NCI-H146 treated with DMSO at 0.1 percent for 48 hours (cell line): ENCODE measurements at regions not wholly inside any gene's neighbourhood (a gene's known extent, or its start where the extent isn't known, plus 50 kb on each side); places are given as distances from the start of the nearest gene placed in this dataset.
"Not testable (repeated sequence)": the region's sequence is repeated elsewhere in the genome, so short reads cannot be mapped to it uniquely, and the experiment has no call there.

Source experiments
- DNase-seq: peaks from one replicate; lab custom pipeline; 2025; ENCODE audit not compliant: unreplicated experiment; lab: John Stamatoyannopoulos, UW

DNA sequence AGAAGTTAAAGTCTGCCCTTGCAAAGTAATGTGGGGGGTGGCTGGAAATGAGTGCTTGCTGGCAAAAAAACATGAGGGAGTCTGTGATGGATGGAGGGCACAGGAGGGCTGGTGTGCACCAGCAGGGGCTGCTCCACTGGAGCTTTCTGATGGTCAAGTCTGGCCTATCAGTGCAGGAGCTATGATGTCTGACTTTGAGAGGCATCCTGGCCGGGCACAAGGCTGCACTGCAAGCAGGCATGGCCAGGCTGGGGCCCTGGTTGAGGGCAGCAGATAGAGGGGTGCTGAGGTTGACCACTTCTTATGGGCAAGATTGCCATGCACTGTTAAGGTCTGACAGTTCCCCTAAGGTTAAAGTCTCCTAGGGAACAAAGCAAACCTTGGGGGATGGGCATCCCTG, 1140.2 kb downstream of the FAM133A start:
- DNase-seq = no peak

DNA sequence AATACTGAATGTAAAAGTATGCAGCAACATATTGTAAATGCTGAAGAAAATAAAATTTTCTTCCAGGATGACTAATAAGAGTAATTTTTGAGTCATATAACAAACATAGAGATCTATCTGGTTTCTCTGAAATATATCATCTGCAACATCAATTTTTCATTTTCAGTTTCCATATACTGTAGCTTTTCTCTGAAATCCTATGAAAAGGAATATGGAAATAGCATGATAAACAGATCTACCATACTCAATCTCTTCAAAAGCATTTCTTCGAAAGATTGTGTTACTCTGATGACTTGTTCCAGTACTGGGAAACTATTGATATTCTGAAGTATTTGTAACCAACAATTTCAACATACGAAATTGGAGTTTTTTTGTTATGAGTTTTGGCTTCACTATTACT, 1156.7 kb downstream of the FAM133A start:
- DNase-seq = no peak

GRCh38 chrX:94831364-94831763, 1157.4 kb downstream of the FAM133A start:
- DNase-seq = no peak

DNA sequence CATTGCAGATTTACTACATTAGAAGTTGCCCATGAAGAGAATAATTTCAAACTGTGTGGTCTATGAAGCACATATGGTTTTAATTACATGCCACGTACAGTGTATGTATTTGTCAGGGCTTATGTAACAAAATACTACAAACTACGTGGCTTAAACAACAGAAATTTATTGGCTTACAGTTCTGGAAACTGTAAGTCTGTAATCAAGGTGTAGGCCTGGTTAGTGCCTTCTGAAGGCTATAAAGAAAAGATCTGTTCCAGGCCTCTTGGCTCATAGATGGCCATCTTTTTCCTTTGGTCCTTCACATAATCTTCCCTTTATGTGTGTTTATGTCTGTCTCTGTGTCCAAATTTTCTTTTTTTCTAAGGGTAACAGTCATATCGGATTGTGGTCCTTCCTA, 1160.2 kb downstream of the FAM133A start:
- DNase-seq = no peak

DNA sequence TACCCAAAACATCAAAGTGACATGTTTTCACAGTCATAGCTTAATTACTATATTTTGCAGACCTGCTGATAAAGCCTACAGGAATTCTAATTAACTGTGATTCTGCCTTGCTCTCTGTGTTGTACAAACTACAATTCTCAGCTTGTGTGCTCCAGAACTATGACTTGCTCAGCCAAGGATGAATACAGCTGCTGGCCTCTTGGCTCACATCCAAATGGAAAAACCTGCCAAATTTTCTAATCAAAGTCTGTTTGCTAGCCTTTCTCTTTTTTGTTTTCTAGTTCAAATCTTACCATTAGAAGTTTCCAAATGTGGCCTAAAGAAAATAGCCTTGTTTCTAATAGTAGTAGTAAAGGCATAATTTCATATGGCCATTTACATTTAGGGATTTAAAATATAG, 1176.8 kb downstream of the FAM133A start:
- no peak for DNase-seq

DNA sequence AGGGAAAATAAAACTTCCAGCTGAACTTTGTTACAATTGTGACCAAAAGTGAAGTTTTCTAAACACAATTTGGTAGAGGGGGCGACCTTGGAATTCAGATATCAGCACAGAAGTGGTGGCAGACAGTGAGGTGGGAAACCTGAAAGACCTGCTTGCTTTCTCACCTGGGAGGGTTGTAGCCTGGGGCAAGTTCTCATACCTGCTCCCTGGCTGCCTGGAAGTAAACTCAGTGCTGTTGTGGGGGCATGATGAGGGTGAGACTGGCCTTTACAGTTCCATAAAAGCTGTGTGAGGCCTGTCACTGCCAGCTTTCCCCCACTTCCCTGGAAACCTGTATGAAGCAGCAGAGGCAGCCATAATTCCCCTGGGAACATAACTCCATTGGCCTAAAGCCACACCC, 1180.2 kb downstream of the FAM133A start:
- DNase-seq = no peak

DNA sequence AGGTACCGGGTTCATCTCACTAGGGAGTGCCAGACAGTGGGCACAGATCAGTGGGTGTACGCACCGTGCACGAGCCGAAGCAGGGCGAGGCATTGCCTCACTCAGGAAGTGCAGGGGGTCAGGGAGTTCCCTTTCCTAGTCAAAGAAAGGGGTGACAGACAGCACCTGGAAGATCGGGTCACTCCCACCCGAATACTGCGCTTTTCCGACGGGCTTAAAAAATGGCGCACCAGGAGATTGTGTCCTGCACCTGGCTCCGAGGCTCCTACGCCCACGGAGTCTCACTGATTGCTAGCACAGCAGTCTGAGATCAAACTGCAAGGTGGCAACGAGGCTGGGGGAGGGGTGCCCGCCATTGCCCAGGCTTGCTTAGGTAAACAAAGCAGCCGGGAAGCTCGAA, 1188.5 kb downstream of the FAM133A start:
- not testable (repeated sequence) for DNase-seq

- DNase-seq = no peak
Measured at GRCh38 chrX:94871640-94872039, 1197.6 kb downstream of the FAM133A start.

DNA sequence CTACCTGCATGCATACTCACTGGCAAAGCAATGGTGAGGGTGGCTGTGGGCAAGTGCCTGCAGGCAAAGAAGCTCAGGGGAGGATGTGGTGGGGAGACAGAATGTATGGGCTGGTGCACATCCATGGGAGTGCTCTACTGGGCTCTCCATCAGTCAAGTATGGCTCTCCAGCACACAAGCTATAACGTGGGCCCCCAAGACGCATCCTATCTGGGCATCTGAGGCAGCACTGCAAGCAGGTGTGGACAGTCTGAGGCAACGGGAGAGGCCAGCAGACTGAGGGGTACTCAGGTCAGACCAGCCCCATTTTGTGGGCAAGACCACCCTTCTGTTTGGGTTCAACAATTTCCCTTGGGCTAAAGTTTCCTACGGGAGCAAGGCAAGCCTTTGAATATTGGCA, 1227.8 kb downstream of the FAM133A start:
- no peak for DNase-seq

DNA sequence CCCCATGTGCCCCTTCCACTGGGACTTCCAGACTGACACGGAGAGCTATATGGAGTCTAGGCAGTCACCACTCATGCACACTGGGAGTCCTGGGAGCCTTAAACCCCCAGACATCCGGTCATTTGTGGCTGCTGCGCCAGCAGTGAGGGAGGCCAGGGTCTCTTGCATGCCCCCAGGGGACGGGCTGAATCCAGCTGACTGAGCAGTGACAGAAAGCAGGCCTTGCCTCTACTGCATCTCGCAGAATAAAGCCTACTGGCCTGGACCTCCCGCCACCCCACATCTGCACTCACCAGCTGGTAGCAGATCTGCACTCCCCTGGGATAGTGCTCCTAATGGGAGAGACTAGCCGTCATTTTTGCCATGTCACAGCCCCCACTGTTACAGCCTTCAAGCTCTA, 1234.2 kb downstream of the FAM133A start:
- no peak for DNase-seq

- no peak for DNase-seq
Measured at GRCh38 chrX:94908648-94909047, 1234.6 kb downstream of the FAM133A start.

- DNase-seq = no peak
Measured at GRCh38 chrX:94914235-94914634, 1240.2 kb downstream of the FAM133A start.

GRCh38 chrX:94932278-94932965, 1258.4 kb downstream of the FAM133A start:
- DNase-seq = no peak

DNA sequence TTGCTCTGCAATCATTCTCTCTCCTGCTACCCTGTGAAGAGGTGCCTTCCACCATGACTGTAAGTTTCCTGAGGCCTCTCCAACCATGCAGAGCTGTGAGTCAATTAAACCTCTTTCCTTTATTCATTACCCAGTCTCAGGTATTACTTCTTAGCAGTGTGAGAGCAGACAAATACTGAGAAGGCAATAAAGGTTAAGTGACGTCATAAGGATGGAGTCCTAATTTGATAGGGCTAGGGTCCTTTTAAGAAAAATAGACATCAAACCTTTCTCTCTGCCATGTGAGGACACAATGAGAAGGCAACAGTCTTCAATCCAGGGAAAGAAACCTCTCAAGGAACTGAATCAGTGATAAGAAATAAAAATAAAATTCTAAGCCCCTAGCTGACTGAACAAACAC, 1262.7 kb downstream of the FAM133A start:
- no peak for DNase-seq

- no peak for DNase-seq
Measured at GRCh38 chrX:94937491-94937890, 1263.5 kb downstream of the FAM133A start.

- DNase-seq = no peak
Measured at GRCh38 chrX:94942603-94943002, 1268.6 kb downstream of the FAM133A start.

GRCh38 chrX:94946137-94946536, 1272.1 kb downstream of the FAM133A start:
- DNase-seq = not testable (repeated sequence)

DNA sequence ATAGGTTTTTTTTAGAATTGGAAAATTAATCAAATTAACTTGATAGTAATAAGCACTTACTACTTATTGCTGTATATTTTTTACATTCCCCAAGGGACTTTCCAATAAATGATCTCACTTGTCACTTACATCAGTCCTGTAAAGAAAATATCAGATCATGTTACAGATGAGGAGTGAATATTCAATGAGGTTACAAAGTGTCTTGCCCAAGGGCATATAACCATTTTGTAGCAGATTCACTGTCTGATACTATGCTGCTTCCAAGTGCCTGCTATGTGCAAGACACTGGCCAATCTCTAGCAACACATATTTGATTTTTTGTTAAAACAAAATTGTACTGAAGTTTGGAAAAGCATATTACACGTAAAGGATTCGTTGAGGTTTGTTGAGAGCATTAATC, 1287.7 kb downstream of the FAM133A start:
- no peak for DNase-seq

- DNase-seq = no peak
Measured at GRCh38 chrX:94977562-94977961, 1303.6 kb downstream of the FAM133A start.

GRCh38 chrX:94977986-94978385, 1304.0 kb downstream of the FAM133A start:
- no peak for DNase-seq
